K562 (cell line): ENCODE measurements at regions not wholly inside any gene's neighbourhood (a gene's known extent, or its start where the extent isn't known, plus 50 kb on each side); places are given as distances from the start of the nearest gene placed in this dataset.

Experiments used
- ATAC-seq: fragments of 200-7000 bp; cut with Tn5 transposase; 3 replicates; pipeline ENCODE4 v1.9.1; 2020; ENCODE audit warnings: moderate library complexity
- BruUV-seq: library from RNA; stranded (reverse); fragments of 400-500 nt; replicated peaks from 2 replicates; lab custom pipeline; 2021; lab: Mats Ljungman, UMichigan
- CTCF ChIA-PET: fragments of 300-600 bp; formaldehyde crosslinking; extraction: SDS; loops from one replicate; lab custom pipeline; 2021; ENCODE audit warnings: low intra/inter-chr PET ratio; lab: Yijun Ruan, JAX
- POLR2A ChIA-PET: fragments of 300-600, 350-650 bp; sonication (Branson Sonifier 250); formaldehyde crosslinking; extraction: SDS; loops from one replicate; lab custom pipeline; 2021; ENCODE audit warnings: antibody characterized with exemption, inconsistent platforms; lab: Yijun Ruan, JAX
- DNase-seq, 4 experiments: peaks; one replicate each; pipeline versions ENCODE4 v3.0.0 to v3.0.0-alpha.2; 2011 to 2018; ENCODE audit warnings: low spot score in 3 of 4, mixed read lengths in 3 of 4; ENCODE audit errors: extremely low read depth in 1 of 4
- FAIRE-seq: peaks from 2 replicates; lab custom pipeline; 2011; peaks lifted over from hg19 to GRCh38; lab: Jason Lieb, UNC
- H2AFZ ChIP-seq: 2 replicates; pipeline ENCODE4 v1.6.0; 2011; ENCODE audit warnings: low read depth, low read length, control low read depth, inconsistent platforms
- H3K27ac ChIP-seq: fragments of 200-600 bp; 3 replicates; pipeline ENCODE4 v1.8.0; 2011; ENCODE audit warnings: low read depth, mild to moderate bottlenecking, control low read depth, inconsistent platforms, low read length, moderate library complexity, mixed read lengths; ENCODE audit errors: extremely low read depth
- H3K27me3 ChIP-seq, 2 experiments: fragments of 300-600 bp in 1 of 2; 2 replicates in 1 of 2; 3 replicates in 1 of 2; pipeline versions ENCODE4 v1.6.0 to v1.8.0; 2011; ENCODE audit warnings: inconsistent platforms in 2 of 2, low read length in 2 of 2, mild to moderate bottlenecking in 1 of 2, mixed read lengths in 1 of 2, moderate library complexity in 1 of 2; ENCODE audit not compliant: control insufficient read depth in 2 of 2, insufficient read depth in 2 of 2
- H3K36me3 ChIP-seq: fragments of 300-600 bp; 3 replicates; pipeline ENCODE4 v1.8.0; 2011; ENCODE audit warnings: mild to moderate bottlenecking, low read length, inconsistent platforms; ENCODE audit not compliant: control insufficient read depth, insufficient read depth
- H3K4me1 ChIP-seq, 2 experiments: fragments of 200-600 bp in 1 of 2; replicated peaks in 1 of 2; 2 replicates in 1 of 2; 3 replicates in 1 of 2; pipeline versions ENCODE4 v1.5.1 to v1.8.0; 2011; ENCODE audit warnings: inconsistent platforms in 2 of 2, low read length in 2 of 2, mild to moderate bottlenecking in 1 of 2, mixed read lengths in 1 of 2, moderate library complexity in 1 of 2; ENCODE audit not compliant: control insufficient read depth in 2 of 2, insufficient read depth in 2 of 2
- H3K4me2 ChIP-seq: 2 replicates; pipeline ENCODE4 v1.6.1; 2011; ENCODE audit warnings: low read length, control low read depth, inconsistent platforms, mixed read lengths; ENCODE audit not compliant: insufficient read depth
- H3K4me3 ChIP-seq: fragments of 200-600 bp; sonication (generic), shearing (Covaris generic); 2 replicates; pipeline ENCODE4 v1.5.1; 2016; ENCODE audit warnings: control low read depth, inconsistent platforms
- H3K79me2 ChIP-seq: fragments of 200-600 bp; 3 replicates; pipeline ENCODE4 v1.8.0; 2011; ENCODE audit warnings: low read length, inconsistent platforms; ENCODE audit not compliant: control insufficient read depth, insufficient read depth
- H3K9ac ChIP-seq, 2 experiments: 2 replicates each; pipeline versions ENCODE4 v1.6.0 to v1.6.1; 2011; ENCODE audit warnings: low read depth in 2 of 2, low read length in 2 of 2, control low read depth in 1 of 2, inconsistent platforms in 1 of 2, mild to moderate bottlenecking in 1 of 2, mixed read lengths in 1 of 2; ENCODE audit not compliant: insufficient read depth in 1 of 2
- H3K9me1 ChIP-seq: one replicate; pipeline ENCODE4 v1.6.0; 2011; ENCODE audit warnings: inconsistent platforms, mild to moderate bottlenecking, low read length, moderate library complexity; ENCODE audit not compliant: control insufficient read depth, insufficient read depth
- H3K9me3 ChIP-seq: replicated peaks from 2 replicates; pipeline ENCODE4 v1.5.1; 2011; ENCODE audit warnings: low read depth, low read length, inconsistent platforms; ENCODE audit not compliant: control insufficient read depth, insufficient read depth
- H4K20me1 ChIP-seq: replicated peaks from 2 replicates; pipeline ENCODE4 v1.6.1; 2011; ENCODE audit warnings: low read length, inconsistent platforms, mixed read lengths; ENCODE audit not compliant: control insufficient read depth, insufficient read depth
- BRD9 ChIP-seq: fragments of 450-650 bp; IDR thresholded peaks from 2 replicates; pipeline ENCODE4 v1.6.1; 2018; ENCODE audit warnings: low read depth; ENCODE audit not compliant: partially characterized antibody
- CTBP1 ChIP-seq: fragments of 450-650 bp; IDR thresholded peaks from 2 replicates; pipeline ENCODE4 v1.6.1; 2016; ENCODE audit warnings: borderline replicate concordance
- DIDO1 ChIP-seq: fragments of 450-650 bp; IDR thresholded peaks from 2 replicates; pipeline ENCODE4 v1.6.1; 2016; ENCODE audit warnings: low read depth, missing biosample characterization, missing genetic modification characterization
- EHMT2 ChIP-seq: fragments of 450-650 bp; IDR thresholded peaks from 2 replicates; pipeline ENCODE4 v1.6.1; 2018; ENCODE audit warnings: antibody characterized with exemption
- GATAD2A ChIP-seq: fragments of 450-650 bp; IDR thresholded peaks from 2 replicates; pipeline ENCODE4 v1.6.1; 2017
- HDAC3 ChIP-seq: fragments of 450-650 bp; IDR thresholded peaks from 2 replicates; pipeline ENCODE4 v1.6.1; 2018; ENCODE audit warnings: borderline replicate concordance, mild to moderate bottlenecking, moderate library complexity; ENCODE audit not compliant: partially characterized antibody
- ILK ChIP-seq: fragments of 450-650 bp; IDR thresholded peaks from 2 replicates; pipeline ENCODE4 v1.6.1; 2016; ENCODE audit warnings: missing genetic modification characterization, low read depth, mild to moderate bottlenecking, missing compliant biosample characterization, moderate library complexity, borderline replicate concordance
- KLF6 ChIP-seq: fragments of 250-450 bp; sonication (Bioruptor Pico); IDR thresholded peaks from 2 replicates; pipeline ENCODE4 v1.4.0; 2020; ENCODE audit warnings: mild to moderate bottlenecking, moderate library complexity, borderline replicate concordance
- MEIS2 ChIP-seq: fragments of 450-650 bp; IDR thresholded peaks from 2 replicates; pipeline ENCODE4 v1.6.1; 2014; ENCODE audit warnings: mild to moderate bottlenecking; ENCODE audit not compliant: partially characterized antibody
- MYC ChIP-seq, 2 experiments: fragments of 250-450 bp in 1 of 2; sonication (Bioruptor Pico) in 1 of 2; IDR thresholded peaks; 2 replicates each; pipeline versions ENCODE4 v1.5.1 to v1.6.1; 2012 to 2021; ENCODE audit warnings: low read depth in 2 of 2, borderline replicate concordance in 1 of 2, improper control_type of control experiment in 1 of 2, low read length in 1 of 2, mild to moderate bottlenecking in 1 of 2, moderate library complexity in 1 of 2
- NEUROD1 ChIP-seq: fragments of 150-350 bp; IDR thresholded peaks from 2 replicates; pipeline ENCODE4 v1.6.1; 2014; ENCODE audit warnings: borderline replicate concordance, low read length, low read depth; ENCODE audit not compliant: partially characterized antibody
- NFRKB ChIP-seq: fragments of 450-650 bp; IDR thresholded peaks from 2 replicates; pipeline ENCODE4 v1.6.1; 2016; ENCODE audit warnings: low read depth
- PML ChIP-seq: IDR thresholded peaks from 2 replicates; pipeline ENCODE4 v1.6.1; 2012; ENCODE audit warnings: low read length, inconsistent platforms
- RCOR1 ChIP-seq, 2 experiments: IDR thresholded peaks; 2 replicates each; pipeline ENCODE4 v1.6.1; 2012; ENCODE audit warnings: low read depth in 2 of 2, low read length in 2 of 2, borderline replicate concordance in 1 of 2, improper control_type of control experiment in 1 of 2
- SMARCE1 ChIP-seq: fragments of 450-650 bp; IDR thresholded peaks from 2 replicates; pipeline ENCODE4 v1.7.1; 2016; ENCODE audit warnings: mild to moderate bottlenecking
- SP1 ChIP-seq: sonication (generic); formaldehyde crosslinking; IDR thresholded peaks from 2 replicates; pipeline ENCODE4 v1.8.1; 2022; ENCODE audit warnings: mild to moderate bottlenecking, missing genetic modification reagents
- SUPT5H ChIP-seq: fragments of 450-650 bp; IDR thresholded peaks from 2 replicates; pipeline ENCODE4 v1.6.1; 2016
- TBL1XR1 ChIP-seq, 2 experiments: IDR thresholded peaks; 2 replicates each; pipeline ENCODE4 v1.6.1; 2012; ENCODE audit warnings: improper control_type of control experiment in 2 of 2, low read length in 2 of 2, mild to moderate bottlenecking in 1 of 2
- TEAD1 ChIP-seq, 2 experiments: fragments of 450-650 bp in 1 of 2; sonication (generic) in 1 of 2; formaldehyde crosslinking; IDR thresholded peaks; 2 replicates each; pipeline versions ENCODE4 v1.4.0 to v1.8.0; 2020 to 2022; ENCODE audit warnings: mild to moderate bottlenecking in 2 of 2, missing genetic modification reagents in 1 of 2
- THRB ChIP-seq: fragments of 450-650 bp; formaldehyde crosslinking; conservative IDR thresholded peaks from 2 replicates; pipeline ENCODE4 v1.4.0; 2022; ENCODE audit warnings: mild to moderate bottlenecking, missing genetic modification characterization
- WGBS: fragments of 100-300 bp; shearing (Covaris generic); methylation state at CpG from one replicate; pipeline ENCODE4 v1.1.6; 2016; ENCODE audit warnings: low coverage, mixed read lengths; ENCODE audit not compliant: insufficient coverage; ENCODE audit errors: missing lambda C conversion rate; 5-methylcytosine and 5-hydroxymethylcytosine counted together
- in situ Hi-C: fragments of 300-500 bp; cut with MboI; formaldehyde crosslinking; loops from 4 replicates; pipeline ENCODE4 v1.15.0; 2018; ENCODE audit warnings: inconsistent platforms, mixed read lengths
- intact Hi-C: fragments of 100-400 bp; cut with micrococcal nuclease; formaldehyde crosslinking; loops from 2 replicates; pipeline ENCODE4 v1.14.2; 2022

GRCh38 chr11:69406060-69406459, 75.4 kb upstream of the LINC01488 start (continued):
- TF ChIP-seq ILK (tag): no peak

- POLR2A ChIA-PET: interaction anchor here (0.9 to 2.1 kb wide), 2 partner anchors 11 to 21 kb away, joined by 3 to 10 read pairs; no protein-coding TSS in a partner anchor
- 19% methylated on average over 10 of the region's 13 CpGs for WGBS
- H3K9me1 ChIP-seq: no peaks in the 10 kb centered on the region
- H3K9ac ChIP-seq: peak overlapping the region; percentile 62 to 80
- intact Hi-C loops: loop anchor here (10.0 kb wide), 1 partner anchor 115 kb away; the partner anchor contains the start of gene MYEOV
- H3K27ac ChIP-seq: peak overlapping the region; percentile 85
- no peaks in the 10 kb centered on the region for H3K79me2 ChIP-seq
- in situ Hi-C loops: no loop called here
- peak; percentile 78 to 92 (median 84) for DNase-seq
- ATAC-seq: peak; percentile 89
- BruUV-seq: no TSS peak
- CTCF ChIA-PET: no interaction called here
- H4K20me1 ChIP-seq: no peaks in the 10 kb centered on the region
- no peaks in the 10 kb centered on the region for H3K27me3 ChIP-seq
- peak; percentile 87 for FAIRE-seq
- H3K9me3 ChIP-seq: no peaks in the 10 kb centered on the region; the same call in none of the 2 replicates
- H3K36me3 ChIP-seq: no peaks in the 10 kb centered on the region
- peak overlapping the region; percentile 85 for H3K4me2 ChIP-seq
- peak overlapping the region; percentile 87 for H2AFZ ChIP-seq
- no peak overlapping the region for H3K4me3 ChIP-seq
- H3K4me1 ChIP-seq: peaks cover 29 to 43% of the 10 kb centered on the region in 2 experiments
- TF ChIP-seq NFRKB: peak; percentile 70
- peak; percentile 22; the same call in 1 of the 2 replicates for TF ChIP-seq KLF6 (CRISPR knock-in tag)
- 0 out of 2 replicates have a peak, but pooled peaks have one; percentile 18 for TF ChIP-seq THRB
- 0 out of 2 replicates have a peak, but pooled peaks have one; percentile 14 for TF ChIP-seq SP1 (CRISPR knock-in tag)
- 0 out of 2 replicates have a peak, but pooled peaks have one; percentile 36 for TF ChIP-seq GATAD2A
- TF ChIP-seq RCOR1 (IDR thresholded peaks at IDR 0.05; ENCODE audit: borderline replicate concordance in 1 of 2, low read depth in 2 of 2, low read length in 2 of 2): peak in 1 of 2 experiments; percentile 89; a peak in 2 of 4 replicates
- TF ChIP-seq MEIS2: peak; percentile 6
- TF ChIP-seq TBL1XR1 (IDR thresholded peaks at IDR 0.05; ENCODE audit: low read length in 2 of 2): peak in 1 of 2 experiments; percentile 52; a peak in 1 of 4 replicates
- no peak for TF ChIP-seq PML
- TF ChIP-seq SMARCE1: peak; percentile 85
- TF ChIP-seq NEUROD1: peak; percentile 61
- peak; percentile 41; the same call in 1 of the 2 replicates for TF ChIP-seq SUPT5H
- TF ChIP-seq HDAC3: peak; percentile 33
- no peak for TF ChIP-seq EHMT2
- peak; percentile 79 for TF ChIP-seq CTBP1
- peak; percentile 65 for TF ChIP-seq BRD9
- TF ChIP-seq TEAD1 (CRISPR knock-in tag; IDR thresholded peaks at IDR 0.05): peak in 1 of 2 experiments; percentile 60; a peak in 1 of 4 replicates
- TF ChIP-seq MYC (IDR thresholded peaks at IDR 0.05; ENCODE audit: low read depth, low read length): peak; percentile 10; the same call in 1 of the 2 replicates
- no peak for TF ChIP-seq MYC (CRISPR knock-in tag; IDR thresholded peaks at IDR 0.05; ENCODE audit: borderline replicate concordance, low read depth)
- no peak for TF ChIP-seq DIDO1 (tag)
Observed at GRCh38 chr11:69409812-69410645, 71.4 kb upstream of the LINC01488 start.
